ENCODE measurements at regions not wholly inside any gene's neighbourhood (a gene's known extent, or its start where the extent isn't known, plus 50 kb on each side); places are given as distances from the start of the nearest gene placed in this dataset.
"Not testable (repeated sequence)": the region's sequence is repeated elsewhere in the genome, so short reads cannot be mapped to it uniquely, and the experiment has no call there.

DNA sequence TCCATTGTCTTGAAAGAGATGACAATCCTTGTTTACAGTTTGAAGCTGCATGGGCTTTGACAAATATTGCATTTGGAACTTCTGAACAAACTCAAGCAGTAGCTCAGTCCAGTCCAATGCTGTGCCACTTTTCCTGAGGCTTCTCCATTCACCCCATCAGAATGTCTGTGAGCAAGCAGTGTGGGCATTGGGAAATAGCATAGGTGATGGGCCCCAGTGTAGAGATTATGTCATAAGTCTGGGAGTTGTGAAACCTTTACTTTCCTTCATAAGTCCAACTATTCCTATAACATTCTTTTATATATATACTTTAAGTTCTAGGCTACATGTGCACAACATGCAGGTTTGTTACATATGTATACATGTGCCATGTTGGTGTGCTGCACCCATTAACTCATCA, 163.4 kb upstream of the NT5E start:
- not testable (repeated sequence) for TF ChIP-seq CBX8 (IDR thresholded peaks at IDR 0.05; ENCODE audit: borderline replicate concordance, extremely low read depth, low read depth, low read length, poor library complexity, severe bottlenecking); NUFIP1 (IDR thresholded peaks at IDR 0.05; ENCODE audit: partially characterized antibody); HDAC2 (IDR thresholded peaks at IDR 0.05); NONO (IDR thresholded peaks at IDR 0.05; ENCODE audit: low read depth in 2 of 2, low read length in 1 of 2); GABPB2 (CRISPR knock-in tag; conservative IDR thresholded peaks at IDR 0.05); CHD4 (IDR thresholded peaks at IDR 0.05; ENCODE audit: insufficient read depth, insufficient replicate concordance, low read depth, low read length, poor library complexity, severe bottlenecking); CC2D1A (IDR thresholded peaks at IDR 0.05); ZNF174 (CRISPR knock-in tag; IDR thresholded peaks at IDR 0.05); GABPA (tag; conservative IDR thresholded peaks at IDR 0.05; ENCODE audit: low read depth)
- TF ChIP-seq, protein P1, sequence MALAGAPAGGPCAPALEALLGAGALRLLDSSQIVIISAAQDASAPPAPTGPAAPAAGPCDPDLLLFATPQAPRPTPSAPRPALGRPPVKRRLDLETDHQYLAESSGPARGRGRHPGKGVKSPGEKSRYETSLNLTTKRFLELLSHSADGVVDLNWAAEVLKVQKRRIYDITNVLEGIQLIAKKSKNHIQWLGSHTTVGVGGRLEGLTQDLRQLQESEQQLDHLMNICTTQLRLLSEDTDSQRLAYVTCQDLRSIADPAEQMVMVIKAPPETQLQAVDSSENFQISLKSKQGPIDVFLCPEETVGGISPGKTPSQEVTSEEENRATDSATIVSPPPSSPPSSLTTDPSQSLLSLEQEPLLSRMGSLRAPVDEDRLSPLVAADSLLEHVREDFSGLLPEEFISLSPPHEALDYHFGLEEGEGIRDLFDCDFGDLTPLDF (CRISPR knock-in tag; IDR thresholded peaks at IDR 0.05), result not testable (repeated sequence)
- TF ChIP-seq, protein P2, sequence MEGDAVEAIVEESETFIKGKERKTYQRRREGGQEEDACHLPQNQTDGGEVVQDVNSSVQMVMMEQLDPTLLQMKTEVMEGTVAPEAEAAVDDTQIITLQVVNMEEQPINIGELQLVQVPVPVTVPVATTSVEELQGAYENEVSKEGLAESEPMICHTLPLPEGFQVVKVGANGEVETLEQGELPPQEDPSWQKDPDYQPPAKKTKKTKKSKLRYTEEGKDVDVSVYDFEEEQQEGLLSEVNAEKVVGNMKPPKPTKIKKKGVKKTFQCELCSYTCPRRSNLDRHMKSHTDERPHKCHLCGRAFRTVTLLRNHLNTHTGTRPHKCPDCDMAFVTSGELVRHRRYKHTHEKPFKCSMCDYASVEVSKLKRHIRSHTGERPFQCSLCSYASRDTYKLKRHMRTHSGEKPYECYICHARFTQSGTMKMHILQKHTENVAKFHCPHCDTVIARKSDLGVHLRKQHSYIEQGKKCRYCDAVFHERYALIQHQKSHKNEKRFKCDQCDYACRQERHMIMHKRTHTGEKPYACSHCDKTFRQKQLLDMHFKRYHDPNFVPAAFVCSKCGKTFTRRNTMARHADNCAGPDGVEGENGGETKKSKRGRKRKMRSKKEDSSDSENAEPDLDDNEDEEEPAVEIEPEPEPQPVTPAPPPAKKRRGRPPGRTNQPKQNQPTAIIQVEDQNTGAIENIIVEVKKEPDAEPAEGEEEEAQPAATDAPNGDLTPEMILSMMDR (IDR thresholded peaks at IDR 0.05 in 2 of 3, conservative IDR thresholded peaks at IDR 0.05 in 1 of 3; ENCODE audit: insufficient read depth in 2 of 3, low read depth in 1 of 3, low read length in 3 of 3), result not testable (repeated sequence)
- TF ChIP-seq, protein P3, sequence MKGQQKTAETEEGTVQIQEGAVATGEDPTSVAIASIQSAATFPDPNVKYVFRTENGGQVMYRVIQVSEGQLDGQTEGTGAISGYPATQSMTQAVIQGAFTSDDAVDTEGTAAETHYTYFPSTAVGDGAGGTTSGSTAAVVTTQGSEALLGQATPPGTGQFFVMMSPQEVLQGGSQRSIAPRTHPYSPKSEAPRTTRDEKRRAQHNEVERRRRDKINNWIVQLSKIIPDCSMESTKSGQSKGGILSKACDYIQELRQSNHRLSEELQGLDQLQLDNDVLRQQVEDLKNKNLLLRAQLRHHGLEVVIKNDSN (CRISPR knock-in tag; IDR thresholded peaks at IDR 0.05), result not testable (repeated sequence)
- TF ChIP-seq, protein P4, sequence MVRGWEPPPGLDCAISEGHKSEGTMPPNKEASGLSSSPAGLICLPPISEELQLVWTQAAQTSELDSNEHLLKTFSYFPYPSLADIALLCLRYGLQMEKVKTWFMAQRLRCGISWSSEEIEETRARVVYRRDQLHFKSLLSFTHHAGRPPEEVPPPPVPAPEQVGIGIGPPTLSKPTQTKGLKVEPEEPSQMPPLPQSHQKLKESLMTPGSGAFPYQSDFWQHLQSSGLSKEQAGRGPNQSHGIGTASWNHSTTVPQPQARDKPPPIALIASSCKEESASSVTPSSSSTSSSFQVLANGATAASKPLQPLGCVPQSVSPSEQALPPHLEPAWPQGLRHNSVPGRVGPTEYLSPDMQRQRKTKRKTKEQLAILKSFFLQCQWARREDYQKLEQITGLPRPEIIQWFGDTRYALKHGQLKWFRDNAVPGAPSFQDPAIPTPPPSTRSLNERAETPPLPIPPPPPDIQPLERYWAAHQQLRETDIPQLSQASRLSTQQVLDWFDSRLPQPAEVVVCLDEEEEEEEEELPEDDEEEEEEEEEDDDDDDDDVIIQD (CRISPR knock-in tag; IDR thresholded peaks at IDR 0.05), result not testable (repeated sequence)

Measured in K562 (cell line).